ENCODE measurements at regions not wholly inside any gene's neighbourhood (a gene's known extent, or its start where the extent isn't known, plus 50 kb on each side); places are given as distances from the start of the nearest gene placed in this dataset.
"Not testable (repeated sequence)": the region's sequence is repeated elsewhere in the genome, so short reads cannot be mapped to it uniquely, and the experiment has no call there.

- DNase-seq (ENCODE audit: low spot score) = no peak
Observed at GRCh38 chr15:93820566-93820965, 410.8 kb upstream of the MCTP2 start.

GRCh38 chr15:93819826-93820225, 411.5 kb upstream of the MCTP2 start:
- no peak for DNase-seq (ENCODE audit: low spot score)

GRCh38 chr15:93816815-93817214, 414.5 kb upstream of the MCTP2 start:
- no peak for DNase-seq (ENCODE audit: low spot score)

- no peak for DNase-seq (ENCODE audit: low spot score)
Observed at GRCh38 chr15:93811305-93811704, 420.1 kb upstream of the MCTP2 start.

- no peak for DNase-seq (ENCODE audit: low spot score)
Observed at GRCh38 chr15:93809516-93809915, 421.8 kb upstream of the MCTP2 start.

GRCh38 chr15:93803421-93804152, 427.8 kb upstream of the MCTP2 start:
- no peak for DNase-seq (ENCODE audit: low spot score)

- no peak for DNase-seq (ENCODE audit: low spot score)
Observed at GRCh38 chr15:93801206-93801605, 430.2 kb upstream of the MCTP2 start.

GRCh38 chr15:93800805-93801204, 430.6 kb upstream of the MCTP2 start:
- no peak for DNase-seq (ENCODE audit: low spot score)

- DNase-seq (ENCODE audit: low spot score) = no peak
Observed at GRCh38 chr15:93789441-93789840, 441.9 kb upstream of the MCTP2 start.

GRCh38 chr15:93780073-93780472, 451.3 kb upstream of the MCTP2 start:
- DNase-seq (ENCODE audit: low spot score) = no peak

- DNase-seq (ENCODE audit: low spot score) = no peak
Observed at GRCh38 chr15:93779341-93779740, 452.0 kb upstream of the MCTP2 start.

GRCh38 chr15:93771196-93772030, 459.9 kb upstream of the MCTP2 start:
- no peak for DNase-seq (ENCODE audit: low spot score)

GRCh38 chr15:93770788-93771187, 460.6 kb upstream of the MCTP2 start:
- no peak for DNase-seq (ENCODE audit: low spot score)

GRCh38 chr15:93762036-93762435, 469.3 kb upstream of the MCTP2 start:
- no peak for DNase-seq (ENCODE audit: low spot score)

- DNase-seq (ENCODE audit: low spot score) = no peak
Observed at GRCh38 chr15:93759629-93760028, 471.7 kb upstream of the MCTP2 start.

- no peak for DNase-seq (ENCODE audit: low spot score)
Observed at GRCh38 chr15:93758824-93759223, 472.5 kb upstream of the MCTP2 start.

- no peak for DNase-seq (ENCODE audit: low spot score)
Observed at GRCh38 chr15:93748710-93749109, 482.7 kb upstream of the MCTP2 start.

GRCh38 chr15:93734976-93735375, 496.4 kb upstream of the MCTP2 start:
- DNase-seq (ENCODE audit: low spot score) = not testable (repeated sequence)

- DNase-seq (ENCODE audit: low spot score) = no peak
Observed at GRCh38 chr15:93730724-93731123, 500.6 kb upstream of the MCTP2 start.

GRCh38 chr15:93722165-93722564, 509.2 kb upstream of the MCTP2 start:
- no peak for DNase-seq (ENCODE audit: low spot score)

- no peak for DNase-seq (ENCODE audit: low spot score)
Observed at GRCh38 chr15:93720607-93721006, 510.8 kb upstream of the MCTP2 start.

- DNase-seq (ENCODE audit: low spot score) = no peak
Observed at GRCh38 chr15:93719921-93720351, 511.4 kb upstream of the MCTP2 start.

GRCh38 chr15:93716615-93717231, 514.6 kb upstream of the MCTP2 start:
- no peak for DNase-seq (ENCODE audit: low spot score)

Measured in SW480 (cell line).